ENCODE measurements at regions not wholly inside any gene's neighbourhood (a gene's known extent, or its start where the extent isn't known, plus 50 kb on each side); places are given as distances from the start of the nearest gene placed in this dataset.
"Not testable (repeated sequence)": the region's sequence is repeated elsewhere in the genome, so short reads cannot be mapped to it uniquely, and the experiment has no call there.

- no peaks in the 10 kb centered on the region for H3K9me3 ChIP-seq
- no peak for DNase-seq
- WGBS, 2 donors, result 38 to 46% methylated on average over 2 of the region's 2 CpGs
- intact Hi-C loops (cut with DNase I; ENCODE audit: low total_unique reads), result no loop called here
- no peaks in the 10 kb centered on the region for H3K36me3 ChIP-seq (ENCODE audit: low read depth, missing control alignments)
- TF ChIP-seq POLR2A (IDR thresholded peaks at IDR 0.05) (no peak), CTCF (IDR thresholded peaks at IDR 0.05) (no peak)
- H3K4me1 ChIP-seq, result no peaks in the 10 kb centered on the region
- peak overlapping the region in 1 of 2 donors; percentile 14 for H3K27ac ChIP-seq
- H3K27me3 ChIP-seq, result no peaks in the 10 kb centered on the region
- H3K4me3 ChIP-seq, result no peak overlapping the region
Observed at GRCh38 chrX:96556886-96557285, 127.8 kb upstream of the DIAPH2 start.

DNA sequence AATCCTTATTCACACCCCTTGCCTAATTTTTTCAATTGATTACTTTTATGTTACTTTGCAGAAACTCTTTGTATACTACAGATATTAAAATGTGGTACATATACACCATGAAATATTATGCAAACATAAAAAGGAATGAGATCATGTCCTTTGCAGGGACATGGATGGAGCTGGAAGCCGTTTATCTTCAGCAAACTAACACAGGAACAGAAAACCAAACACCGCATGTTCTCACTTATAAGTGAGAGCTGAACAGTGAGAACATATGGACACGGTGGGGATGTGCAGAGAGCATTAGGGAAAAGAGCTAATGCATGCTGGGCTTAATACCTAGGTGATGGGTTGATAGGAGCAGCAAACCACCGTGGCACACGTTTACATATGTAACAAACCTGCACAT lies 123.5 kb upstream of the DIAPH2 start:
- WGBS, 2 donors, result 68 to 83% methylated on average over 5 of the region's 5 CpGs
- H3K9me3 ChIP-seq; intact Hi-C loops (cut with DNase I; ENCODE audit: low total_unique reads); DNase-seq; H3K4me1 ChIP-seq; H3K4me3 ChIP-seq; H3K27me3 ChIP-seq; H3K36me3 ChIP-seq (ENCODE audit: low read depth, missing control alignments); H3K27ac ChIP-seq: not testable (repeated sequence)

DNA sequence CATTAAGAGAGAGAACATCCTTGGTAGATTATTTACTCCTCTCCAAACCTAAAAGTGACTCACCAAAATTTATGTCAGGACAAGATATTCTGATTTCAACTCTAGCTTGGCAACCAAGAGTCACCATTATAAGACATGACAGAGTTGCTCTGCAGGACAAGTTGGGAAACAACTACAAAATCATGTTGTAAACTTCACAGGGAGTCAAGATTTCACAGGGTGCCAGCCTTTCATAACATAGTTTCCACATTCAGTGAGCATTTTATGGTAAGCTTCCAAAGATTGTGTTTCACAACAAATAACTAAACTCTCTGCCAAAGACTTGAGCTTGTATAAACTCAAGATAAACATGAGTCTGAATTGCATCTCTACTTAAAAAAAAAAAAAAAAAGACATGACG lies 121.0 kb upstream of the DIAPH2 start:
- TF ChIP-seq POLR2A (IDR thresholded peaks at IDR 0.05) (no peak), CTCF (IDR thresholded peaks at IDR 0.05) (no peak)
- intact Hi-C loops (cut with DNase I; ENCODE audit: low total_unique reads), result no loop called here
- no peak for DNase-seq
- H3K27ac ChIP-seq, result no peak overlapping the region
- H3K27me3 ChIP-seq, result no peaks in the 10 kb centered on the region
- H3K36me3 ChIP-seq (ENCODE audit: low read depth, missing control alignments), result no peaks in the 10 kb centered on the region
- WGBS, 2 donors, result 45 to 47% methylated on average over 1 of the region's 1 CpG
- no peak overlapping the region for H3K4me3 ChIP-seq
- H3K4me1 ChIP-seq, result no peaks in the 10 kb centered on the region
- H3K9me3 ChIP-seq, result no peaks in the 10 kb centered on the region

DNA sequence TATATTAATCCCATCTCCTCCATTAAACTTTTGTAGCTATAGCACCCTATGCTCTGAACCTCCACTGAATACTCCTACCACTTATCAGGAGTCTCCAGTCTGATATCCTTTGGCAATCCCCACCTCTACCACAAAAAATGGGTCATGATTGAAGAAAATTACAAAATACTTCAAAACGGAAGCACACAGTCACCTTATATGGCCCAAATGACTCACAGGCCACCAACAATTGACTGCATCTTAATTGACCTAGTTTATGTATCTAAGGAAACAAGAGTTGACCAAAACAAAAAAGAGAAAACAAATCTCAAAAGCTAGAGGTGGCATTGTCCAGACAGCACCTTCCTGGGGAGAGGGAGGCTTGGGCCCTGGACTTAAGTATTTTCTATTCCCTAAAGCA lies 120.0 kb upstream of the DIAPH2 start:
- Histone ChIP-seq H3K36me3 (ENCODE audit: low read depth, missing control alignments) (no peaks in the 10 kb centered on the region), H3K4me3 (no peak overlapping the region), H3K27ac (no peak overlapping the region), H3K9me3 (no peaks in the 10 kb centered on the region), H3K27me3 (no peaks in the 10 kb centered on the region), H3K4me1 (no peaks in the 10 kb centered on the region)
- no peak for TF ChIP-seq POLR2A (IDR thresholded peaks at IDR 0.05)
- TF ChIP-seq CTCF (IDR thresholded peaks at IDR 0.05), result no peak
- intact Hi-C loops (cut with DNase I; ENCODE audit: low total_unique reads), result no loop called here
- WGBS, 2 donors, result 44 to 68% methylated on average over 1 of the region's 1 CpG
- DNase-seq, result no peak

DNA sequence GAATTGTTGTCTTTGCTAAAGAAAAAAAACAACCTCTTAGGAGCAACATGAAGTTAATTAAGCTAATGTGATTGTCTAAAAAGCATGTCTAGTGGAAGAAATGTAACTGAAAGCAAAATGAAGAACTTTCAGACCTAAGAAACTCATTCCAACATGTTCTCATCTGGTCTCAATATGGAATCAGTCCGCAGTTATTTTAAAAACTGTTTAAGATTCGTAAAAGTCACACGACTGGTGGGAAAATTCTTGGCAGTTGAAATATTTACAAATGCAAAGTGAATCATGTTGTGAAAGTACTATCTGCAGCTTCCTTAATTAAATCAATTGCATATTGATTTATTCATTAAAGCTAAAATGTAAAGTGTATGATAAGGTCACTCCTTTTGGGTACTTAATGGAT lies 117.8 kb upstream of the DIAPH2 start:
- intact Hi-C loops (cut with DNase I; ENCODE audit: low total_unique reads), result no loop called here
- no peak for DNase-seq
- Histone ChIP-seq H3K9me3 (no peaks in the 10 kb centered on the region), H3K4me1 (no peaks in the 10 kb centered on the region), H3K27ac (no peak overlapping the region), H3K27me3 (no peaks in the 10 kb centered on the region), H3K36me3 (ENCODE audit: low read depth, missing control alignments) (no peaks in the 10 kb centered on the region), H3K4me3 (no peak overlapping the region)
- TF ChIP-seq CTCF (IDR thresholded peaks at IDR 0.05) (no peak), POLR2A (IDR thresholded peaks at IDR 0.05) (no peak)
- WGBS, 2 donors, result 66 to 71% methylated on average over 3 of the region's 3 CpGs

Measured in testis (tissue), 2 donors.